Sciatic nerve (tissue), 2 donors: ENCODE measurements at regions not wholly inside any gene's neighbourhood (a gene's known extent, or its start where the extent isn't known, plus 50 kb on each side); places are given as distances from the start of the nearest gene placed in this dataset.

Experiments
- ATAC-seq: fragments of 200-7000 bp; cut with Tn5 transposase; one replicate; pipeline ENCODE4 v1.9.1; 2020; ENCODE audit warnings: mild to moderate bottlenecking, moderate library complexity
- DNase-seq: peaks from one replicate; pipeline ENCODE4 v3.0.0-alpha.2; 2020; ENCODE audit warnings: low spot score
- intact Hi-C: fragments of 100-400 bp; cut with DNase I; formaldehyde crosslinking; loops from one replicate; pipeline ENCODE4 v1.14.2; 2022
- donor health status: DM: no; HTN: no; CAD: no.
- donor health status: DM: no; HTN: no; CAD: no.

- ATAC-seq: no peak
- intact Hi-C loops: no loop called here
- no peak for DNase-seq
These were observed 928.4 kb downstream of the EFNB2 start for GRCh38 chr13:105607016-105607415.

- ATAC-seq (no peak), DNase-seq (no peak)
- intact Hi-C loops: no loop called here
These were observed 932.3 kb downstream of the EFNB2 start for GRCh38 chr13:105602956-105603670.

DNA sequence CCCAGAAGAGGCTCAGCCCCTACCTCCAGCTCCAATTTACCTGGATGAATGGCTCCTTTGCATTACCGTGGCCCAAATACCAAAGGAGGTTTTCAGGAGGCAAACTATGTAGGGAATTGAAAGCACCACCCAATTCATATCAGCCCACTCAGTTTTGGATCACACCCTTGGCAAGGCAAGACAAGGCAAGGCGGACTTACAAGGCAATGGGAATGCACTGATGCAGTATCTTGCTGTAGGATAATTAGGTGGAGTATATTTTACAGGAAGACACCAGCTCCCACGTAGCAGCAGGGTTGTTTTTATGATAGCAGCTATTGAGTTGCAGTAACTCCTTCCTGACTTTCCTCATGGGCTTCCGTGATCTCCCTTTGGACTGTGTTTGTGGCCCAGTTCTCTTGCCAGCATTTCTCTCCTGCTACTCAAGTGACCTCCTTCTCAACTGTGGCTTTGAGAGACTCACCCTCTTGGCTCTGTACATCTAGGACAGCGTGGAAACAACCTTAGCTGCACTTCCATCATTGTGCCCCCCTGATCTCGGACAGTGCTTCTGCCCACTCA lies 935.9 kb downstream of the EFNB2 start:
- DNase-seq: no peak
- intact Hi-C loops: no loop called here
- peak; percentile 39 for ATAC-seq

GRCh38 chr13:105598529-105598928 lies 936.9 kb downstream of the EFNB2 start:
- intact Hi-C loops: no loop called here
- DNase-seq: no peak
- peak; percentile 80 for ATAC-seq

DNA sequence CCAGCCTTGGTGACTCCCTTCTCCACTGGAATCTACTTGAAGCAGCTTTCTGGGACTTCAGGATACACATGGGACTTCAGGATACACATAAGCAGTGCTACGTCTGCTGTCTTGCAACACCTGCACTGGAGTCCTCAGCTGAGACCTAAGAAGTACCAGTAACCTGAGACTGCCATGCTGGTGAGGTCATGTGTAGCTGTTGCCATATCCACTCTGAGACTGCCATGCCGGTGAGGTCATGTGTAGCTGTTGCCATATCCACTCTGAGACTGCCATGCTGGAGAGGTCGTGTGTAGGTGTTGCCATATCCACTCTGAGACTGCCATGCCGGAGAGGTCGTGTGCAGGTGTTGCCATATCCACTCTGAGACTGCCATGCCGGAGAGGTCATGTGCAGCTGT lies 937.9 kb downstream of the EFNB2 start:
- ATAC-seq: no peak
- no peak for DNase-seq
- intact Hi-C loops: no loop called here

- ATAC-seq (no peak), DNase-seq (no peak)
- intact Hi-C loops: no loop called here
These were observed 940.0 kb downstream of the EFNB2 start for GRCh38 chr13:105595471-105595870.

DNA sequence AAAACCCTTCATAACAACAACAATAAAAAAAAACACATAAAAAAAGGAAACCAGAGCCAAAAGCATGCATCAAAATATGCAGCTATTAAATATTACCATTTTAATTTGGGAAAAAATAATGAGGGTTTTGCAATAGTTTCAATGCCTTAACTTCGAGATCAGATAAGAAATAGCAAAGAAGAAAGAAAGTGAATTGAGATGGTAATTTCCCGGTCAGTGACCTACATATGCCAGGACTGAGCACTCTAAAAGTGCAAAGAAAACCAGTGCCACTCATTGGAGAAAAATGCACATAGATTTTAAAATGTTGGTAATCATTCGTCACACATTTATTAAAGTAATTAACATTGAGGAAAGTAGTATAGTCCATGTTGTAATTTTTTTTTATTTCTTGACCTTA lies 944.2 kb downstream of the EFNB2 start:
- no peak for ATAC-seq
- intact Hi-C loops: no loop called here
- DNase-seq: no peak

DNA sequence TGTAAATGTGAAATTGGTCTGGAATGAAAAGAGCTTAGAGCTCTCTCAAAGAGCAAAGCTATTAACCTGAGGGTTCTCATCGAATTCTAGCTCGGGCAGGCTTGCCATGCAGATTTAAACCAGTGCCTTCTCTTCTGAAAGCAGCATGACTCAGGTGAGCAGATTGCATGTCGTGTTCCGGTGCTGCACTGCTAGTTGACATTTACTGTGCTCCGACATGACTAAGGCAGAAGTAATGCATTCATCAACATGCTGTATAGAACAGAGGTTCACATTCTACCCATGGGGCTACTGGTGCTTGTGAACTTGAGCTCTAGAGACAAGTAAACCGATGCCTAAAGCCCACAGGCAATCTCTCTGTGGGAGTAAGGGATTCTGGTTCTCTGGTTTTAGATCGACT lies 947.7 kb downstream of the EFNB2 start:
- intact Hi-C loops: no loop called here
- DNase-seq (no peak), ATAC-seq (no peak)

DNA sequence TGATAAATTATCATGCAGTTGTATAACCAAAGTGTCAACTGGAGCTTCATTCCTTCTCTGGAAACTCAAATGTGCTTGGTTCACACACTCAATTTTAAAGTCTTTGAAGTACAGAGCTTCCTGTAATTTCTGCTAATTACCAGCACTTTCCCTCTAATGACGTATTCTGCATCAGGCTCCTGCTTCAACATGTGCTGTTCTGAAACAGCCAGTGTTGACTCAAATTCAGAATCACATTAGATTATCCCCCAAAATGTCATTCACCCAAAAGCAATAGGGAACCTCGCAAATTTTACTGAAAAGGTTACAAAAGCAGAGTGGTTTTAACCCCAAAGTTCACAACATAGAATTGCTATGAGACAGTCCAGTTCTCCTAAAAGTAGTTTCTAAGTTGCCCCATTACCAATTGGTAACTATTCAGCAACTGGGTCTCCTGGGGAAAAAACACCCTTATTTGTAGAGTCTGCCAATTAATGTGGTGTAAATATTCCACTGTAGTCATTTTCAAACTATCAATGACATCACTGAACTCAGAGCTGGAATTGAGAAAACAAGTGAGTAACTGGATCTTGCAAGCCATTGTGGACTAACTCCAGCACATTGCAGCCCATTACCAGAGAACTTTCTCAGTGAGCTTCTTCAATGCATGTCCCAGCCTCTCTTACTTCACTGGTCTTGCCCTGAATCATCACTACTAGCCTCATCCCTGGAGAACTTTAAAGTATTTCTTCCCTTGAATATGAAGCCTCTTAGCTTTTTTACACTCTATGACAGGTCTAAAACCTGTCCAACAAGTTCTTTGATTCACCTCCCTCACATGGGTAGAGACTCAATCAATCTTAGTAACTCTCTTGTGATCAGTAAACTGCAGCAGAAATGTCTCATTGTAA lies 955.4 kb downstream of the EFNB2 start:
- ATAC-seq (no peak), DNase-seq (no peak)
- intact Hi-C loops: no loop called here

- ATAC-seq: no peak
- DNase-seq: no peak
- intact Hi-C loops: no loop called here
These were observed 962.3 kb downstream of the EFNB2 start for GRCh38 chr13:105573136-105573535.

DNA sequence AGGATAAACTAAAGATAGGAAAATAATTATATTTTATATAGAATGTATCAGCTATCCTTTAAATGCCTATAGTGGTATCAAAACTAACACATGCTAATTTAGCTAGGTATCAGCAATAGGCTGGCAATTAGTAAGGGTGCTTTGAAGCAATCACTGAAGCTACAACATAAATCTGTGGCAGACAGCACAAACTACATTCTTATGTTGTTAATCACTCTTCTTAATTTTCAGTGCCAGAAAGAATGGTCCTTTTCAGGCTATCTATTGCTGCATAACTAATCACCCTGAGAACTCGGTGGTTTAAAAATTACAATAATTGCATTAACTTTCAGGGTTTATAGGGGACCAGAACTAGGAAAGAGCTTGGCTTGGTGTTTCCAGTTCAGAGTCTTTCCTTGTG lies 963.1 kb downstream of the EFNB2 start:
- DNase-seq: no peak
- intact Hi-C loops: no loop called here

DNA sequence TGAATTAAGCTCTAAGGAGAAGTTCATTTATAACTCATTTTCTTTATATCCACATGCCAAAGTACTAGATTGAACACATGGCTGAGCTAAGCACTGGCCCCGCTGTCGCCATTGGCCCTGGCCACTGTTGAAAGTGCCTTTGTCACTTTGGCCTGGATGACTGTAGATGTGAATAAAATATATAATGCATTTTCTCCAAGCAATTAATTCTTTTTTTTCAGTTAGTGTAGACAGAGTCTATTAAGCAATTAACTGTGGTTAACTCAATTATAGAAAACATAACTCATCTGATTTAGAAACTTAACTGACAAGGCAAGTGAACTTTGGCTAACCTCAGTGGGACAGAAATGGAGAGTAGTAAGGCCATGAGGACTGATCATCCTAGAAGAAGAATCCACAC lies 965.6 kb downstream of the EFNB2 start:
- DNase-seq (no peak), ATAC-seq (no peak)
- intact Hi-C loops: no loop called here

More for the DNA sequence above, 963.1 kb downstream of the EFNB2 start:
- no peak for ATAC-seq

GRCh38 chr13:105567951-105568525 lies 967.4 kb downstream of the EFNB2 start:
- intact Hi-C loops: no loop called here
- no peak for DNase-seq
- ATAC-seq: no peak

- no peak for ATAC-seq
These were observed 970.2 kb downstream of the EFNB2 start for GRCh38 chr13:105565136-105565727.

DNA sequence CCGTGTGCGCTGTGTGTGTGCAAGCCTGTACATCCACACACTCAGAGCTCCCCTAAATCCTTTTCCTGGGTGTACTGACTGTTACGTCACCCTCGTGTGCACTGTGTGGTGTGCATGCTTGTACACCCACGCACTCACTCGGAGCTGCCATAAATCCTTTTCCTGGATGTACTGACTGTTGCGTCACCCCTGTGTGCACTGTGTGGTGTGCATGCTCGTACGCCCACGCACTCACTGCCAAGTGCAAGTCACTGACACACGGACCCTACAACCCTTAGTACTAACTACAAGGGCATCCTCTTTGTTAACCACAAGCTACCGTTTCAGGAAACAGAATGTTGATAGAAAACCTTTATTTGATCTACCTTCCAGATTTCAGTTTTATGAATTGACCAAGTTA lies 983.4 kb downstream of the EFNB2 start:
- ATAC-seq (no peak), DNase-seq (no peak)
- intact Hi-C loops: no loop called here

More at GRCh38 chr13:105565136-105565727, 970.2 kb downstream of the EFNB2 start:
- DNase-seq: no peak
- intact Hi-C loops: no loop called here

GRCh38 chr13:105547851-105548250 lies 987.6 kb downstream of the EFNB2 start:
- no peak for ATAC-seq
- intact Hi-C loops: no loop called here
- no peak for DNase-seq

GRCh38 chr13:105545811-105546210 lies 989.7 kb downstream of the EFNB2 start:
- intact Hi-C loops: no loop called here
- DNase-seq (no peak), ATAC-seq (no peak)

DNA sequence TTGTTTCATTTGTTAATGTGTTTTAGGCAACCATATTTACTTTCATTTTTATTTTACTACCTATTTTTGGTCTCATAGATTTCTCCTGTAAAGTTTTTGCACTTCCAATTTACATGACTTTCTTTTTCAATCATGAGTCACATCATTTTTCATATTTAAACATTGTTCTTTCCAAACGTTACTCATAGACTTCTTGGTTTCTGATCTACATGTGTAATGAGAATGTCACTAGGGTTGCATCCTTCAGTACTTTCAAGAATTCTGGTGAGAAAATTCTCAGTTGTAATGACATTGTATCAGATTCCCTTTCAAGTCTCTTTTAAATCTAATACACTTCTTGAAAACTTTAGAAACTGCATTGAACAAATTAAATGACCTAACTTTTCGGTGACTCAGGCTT lies 991.7 kb downstream of the EFNB2 start:
- intact Hi-C loops: no loop called here
- no peak for ATAC-seq
- DNase-seq: no peak

GRCh38 chr13:105541565-105541964 lies 993.9 kb downstream of the EFNB2 start:
- ATAC-seq (no peak), DNase-seq (no peak)
- intact Hi-C loops: no loop called here
